Ureter (tissue), 1 donor: ENCODE measurements at regions not wholly inside any gene's neighbourhood (a gene's known extent, or its start where the extent isn't known, plus 50 kb on each side); places are given as distances from the start of the nearest gene placed in this dataset.
"Not testable (repeated sequence)": the region's sequence is repeated elsewhere in the genome, so short reads cannot be mapped to it uniquely, and the experiment has no call there.

ENCODE experiments used
- DNase-seq: peaks from one replicate; pipeline ENCODE4 v3.0.0-alpha.2; 2020; ENCODE audit warnings: low spot score
- donor health status: DM: yes; HTN: yes; CAD: no.

DNA sequence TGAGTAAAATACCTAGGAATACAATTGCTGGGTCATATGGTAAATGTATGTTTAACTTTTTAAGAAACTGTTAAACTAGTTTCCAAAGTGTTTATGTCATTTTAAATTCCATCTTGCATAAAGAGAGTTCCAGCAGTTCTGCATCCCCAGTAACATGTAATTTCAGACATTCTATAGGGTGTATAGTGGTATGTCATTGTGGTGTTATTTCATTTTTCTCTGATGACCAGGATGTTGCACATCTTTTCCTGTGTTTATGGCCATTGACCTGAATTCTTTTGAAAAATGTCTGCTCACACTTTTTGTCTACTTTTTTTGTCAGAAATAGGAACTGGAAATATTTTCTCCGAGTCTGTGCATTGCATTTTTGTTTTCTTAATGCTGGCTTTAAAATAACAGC, 128.9 kb downstream of the TMEM200A start:
- no peak for DNase-seq

DNA sequence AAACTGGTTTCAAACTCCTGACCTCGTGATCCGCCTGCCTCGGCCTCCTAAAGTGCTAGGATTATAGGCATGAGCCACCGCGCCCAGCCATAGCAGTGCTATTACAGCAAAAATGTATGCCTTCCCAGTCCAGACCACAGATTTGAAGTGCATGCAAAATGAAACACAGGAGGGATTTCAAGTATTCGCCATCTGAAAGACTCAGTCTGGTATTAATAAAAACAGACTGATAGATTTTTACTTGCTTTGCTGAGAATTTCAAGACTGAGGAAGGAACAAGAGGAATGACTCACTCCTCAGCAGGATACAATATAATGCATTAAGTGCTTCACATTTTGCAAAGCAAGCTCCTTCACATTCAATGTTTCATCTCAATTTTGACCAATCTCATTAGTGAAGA, 134.9 kb downstream of the TMEM200A start:
- DNase-seq: no peak

DNA sequence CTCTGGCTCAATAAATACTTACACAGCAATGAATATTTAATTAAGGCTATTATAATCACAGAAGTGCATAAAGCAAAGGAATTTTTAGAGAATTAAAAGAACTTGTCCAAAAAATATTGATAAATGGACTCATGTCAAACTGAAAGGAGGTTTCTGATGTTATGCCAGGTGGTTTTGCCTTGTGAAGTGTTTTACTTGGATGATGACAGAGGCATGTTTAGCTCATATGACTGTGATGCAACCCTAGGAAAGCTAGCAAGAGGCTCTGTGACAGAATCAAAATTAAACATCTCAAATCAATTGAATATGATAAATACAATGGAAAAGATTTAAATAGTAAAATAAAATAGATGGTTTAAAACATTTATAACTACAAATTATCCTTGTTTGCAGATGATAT, 137.3 kb downstream of the TMEM200A start:
- no peak for DNase-seq

DNA sequence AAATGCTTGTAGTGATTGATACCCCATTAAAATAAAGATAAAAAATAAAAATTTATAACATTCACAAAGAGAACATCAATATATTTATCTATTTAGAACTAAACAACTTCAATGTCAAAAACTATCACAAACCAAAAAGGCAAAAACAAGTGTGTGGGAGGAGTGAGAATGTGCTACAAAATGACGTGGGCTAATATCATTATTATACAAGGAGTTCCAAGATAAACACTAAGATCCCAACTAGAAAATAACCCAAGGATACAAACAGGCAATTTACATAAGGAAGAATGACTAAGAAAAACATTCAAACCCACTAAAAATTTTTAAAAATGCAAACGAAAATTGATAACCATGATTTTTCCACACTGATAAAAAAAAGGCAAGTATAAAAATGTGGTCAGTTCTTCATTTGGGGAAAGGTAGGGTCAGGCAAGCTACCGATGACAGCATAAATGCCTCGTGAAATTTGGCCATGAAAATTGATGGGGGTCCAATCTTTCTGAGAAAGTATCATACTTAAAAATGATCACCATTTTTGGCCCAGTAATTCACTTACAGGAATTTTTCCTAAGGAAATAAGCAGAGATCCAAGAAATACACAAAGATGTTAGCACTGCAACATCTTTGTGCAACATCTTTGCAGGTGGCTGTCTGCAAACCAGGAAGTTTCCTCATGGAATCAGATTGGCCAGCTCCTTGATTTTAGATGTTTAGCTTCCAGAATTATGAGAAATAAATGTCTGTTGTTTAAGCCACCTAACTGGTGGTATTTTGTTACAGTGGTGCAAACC, 140.2 kb downstream of the TMEM200A start:
- DNase-seq: no peak

DNA sequence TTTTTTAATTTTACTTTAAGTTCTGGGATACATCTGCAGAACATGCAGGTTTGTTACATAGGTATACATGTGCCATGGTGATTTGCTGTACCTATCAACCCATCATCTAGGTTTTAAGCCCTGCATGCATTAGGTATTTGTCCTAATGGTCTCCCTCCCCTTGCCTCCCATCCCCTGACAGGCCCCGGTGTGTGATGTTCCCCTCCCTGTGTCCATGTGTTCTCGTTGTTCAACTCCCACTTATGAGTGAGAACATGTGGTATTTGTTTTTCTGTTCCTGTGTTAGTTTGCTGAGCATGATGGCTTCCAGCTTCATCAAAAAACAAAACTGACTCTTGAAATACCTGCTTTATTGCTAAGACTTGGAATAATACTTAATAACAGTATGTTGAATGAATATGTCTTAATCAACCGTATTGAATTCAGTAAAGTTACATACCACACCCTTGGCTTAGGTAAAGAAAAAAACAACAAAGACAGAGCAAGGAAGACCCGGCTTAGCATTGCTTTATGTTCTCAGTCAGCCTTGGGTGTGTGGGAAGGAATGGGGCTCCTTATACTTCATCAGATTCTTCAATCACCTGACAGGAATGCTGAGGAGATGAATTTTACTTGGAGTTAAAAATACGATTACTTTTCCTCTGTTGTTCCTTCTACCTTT, 141.3 kb downstream of the TMEM200A start:
- not testable (repeated sequence) for DNase-seq

DNA sequence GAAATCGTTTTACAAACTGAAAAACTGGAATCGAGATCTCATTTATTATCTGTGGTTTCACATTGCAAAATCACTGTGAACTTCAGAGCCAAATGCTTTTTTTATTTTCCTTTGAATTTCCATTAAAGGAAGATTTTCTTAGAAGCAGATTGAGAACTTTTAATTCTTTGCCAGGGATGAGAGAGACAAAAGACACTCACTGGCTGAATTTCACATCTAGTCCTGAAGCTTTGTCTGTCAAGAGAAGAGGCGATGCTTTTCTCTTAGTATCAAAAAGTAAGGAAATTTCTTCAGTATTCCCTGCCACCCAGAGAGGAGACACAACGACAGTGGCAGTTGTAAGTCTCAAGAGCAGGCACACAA, 141.8 kb downstream of the TMEM200A start:
- DNase-seq: no peak

DNA sequence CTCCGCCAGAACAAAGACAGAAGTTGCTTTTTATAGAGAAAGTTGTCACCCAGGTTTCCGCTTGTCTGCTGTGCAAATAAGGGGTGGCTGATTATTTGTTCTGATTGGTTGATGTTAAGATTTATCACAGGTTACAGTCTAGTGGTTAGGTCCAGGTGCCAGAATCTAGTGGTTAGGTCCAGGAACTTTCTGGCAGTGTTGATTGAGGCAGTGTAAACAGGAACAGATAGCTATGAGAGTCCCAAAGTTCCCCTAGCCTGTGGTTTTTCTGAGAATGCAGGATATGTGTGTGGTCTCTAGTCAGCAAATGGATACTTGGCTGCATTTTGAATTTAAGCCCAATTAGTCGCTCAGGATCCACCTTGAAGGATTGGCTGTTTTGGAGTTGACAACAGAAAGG, 148.0 kb downstream of the TMEM200A start:
- DNase-seq: no peak

DNA sequence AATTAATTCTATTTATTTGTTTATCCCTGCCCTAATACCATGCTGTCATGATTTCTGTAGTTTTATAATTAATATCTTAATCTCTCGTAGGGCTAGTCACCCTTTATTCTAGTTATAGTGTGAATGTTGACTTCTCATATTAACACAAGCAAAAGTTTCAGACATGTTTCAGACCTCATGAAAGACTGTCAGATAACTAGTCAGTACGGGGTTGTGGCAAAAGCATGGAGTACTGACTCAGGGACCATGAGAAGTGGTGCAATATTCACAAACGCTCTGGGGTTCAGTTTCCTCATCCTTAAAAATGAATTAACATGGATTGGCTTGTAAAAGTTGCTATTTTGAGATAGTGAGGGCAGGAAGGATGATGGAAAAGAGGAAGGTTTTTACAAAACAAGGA, 148.9 kb downstream of the TMEM200A start:
- DNase-seq: no peak

DNA sequence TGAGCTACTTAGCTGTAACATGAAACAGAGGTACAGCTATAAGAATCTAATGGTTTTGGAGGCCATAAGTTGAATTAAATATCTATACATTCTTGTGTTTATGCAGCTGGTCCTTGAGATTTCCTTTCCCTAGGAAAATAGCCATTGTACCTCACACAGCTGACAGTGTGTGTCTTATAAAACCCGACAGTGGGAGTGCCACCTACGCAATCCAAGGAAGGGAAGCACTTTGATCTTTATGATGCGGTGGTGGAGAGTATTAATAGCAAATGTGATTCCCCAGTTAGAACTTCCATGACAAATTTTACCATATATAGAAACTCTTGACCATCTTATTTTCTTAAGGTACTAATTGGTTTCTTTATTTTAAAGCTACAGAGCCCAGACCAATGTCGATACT, 149.5 kb downstream of the TMEM200A start:
- no peak for DNase-seq

DNA sequence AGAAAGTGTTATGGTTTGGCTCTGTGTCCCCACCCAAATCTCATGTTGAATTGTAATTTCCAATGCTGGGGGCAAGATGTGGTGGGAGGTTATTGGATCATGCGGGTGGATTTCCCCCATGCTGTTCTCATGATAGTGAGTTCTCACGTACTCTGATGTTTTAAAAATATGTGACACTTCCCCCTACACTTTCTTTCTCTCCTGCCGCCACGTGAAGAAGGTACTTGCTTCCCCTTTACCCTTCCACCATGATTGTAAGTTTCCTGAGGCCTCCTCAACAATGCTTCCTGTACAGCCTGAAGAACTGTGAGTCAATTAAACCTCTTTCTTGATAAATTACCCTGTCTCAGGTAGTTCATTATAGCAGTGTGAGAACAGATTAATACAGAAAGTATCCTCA, 150.8 kb downstream of the TMEM200A start:
- DNase-seq: no peak

DNA sequence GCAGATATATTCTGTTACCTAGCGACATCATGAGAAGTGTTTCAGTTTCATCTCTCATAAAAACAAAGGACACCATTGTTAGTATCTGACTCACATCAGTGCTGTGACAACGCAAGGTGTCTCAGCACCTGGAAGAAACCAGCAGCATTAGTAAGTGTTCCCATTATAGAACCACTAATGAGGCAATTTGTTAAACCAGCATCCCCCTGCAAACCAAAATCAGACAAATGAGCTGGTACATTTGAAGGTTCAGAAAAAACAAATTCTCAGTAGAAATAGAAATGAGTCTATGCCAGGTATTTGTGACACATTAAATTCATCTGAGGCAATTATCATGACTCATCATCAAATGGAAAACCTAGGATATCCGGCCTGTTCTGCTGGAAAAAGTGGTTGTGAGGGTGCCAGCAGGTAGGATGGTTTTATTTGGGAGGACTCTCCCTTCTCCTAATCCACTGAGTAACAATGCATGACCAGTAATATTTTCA, 151.7 kb downstream of the TMEM200A start:
- DNase-seq: no peak

DNA sequence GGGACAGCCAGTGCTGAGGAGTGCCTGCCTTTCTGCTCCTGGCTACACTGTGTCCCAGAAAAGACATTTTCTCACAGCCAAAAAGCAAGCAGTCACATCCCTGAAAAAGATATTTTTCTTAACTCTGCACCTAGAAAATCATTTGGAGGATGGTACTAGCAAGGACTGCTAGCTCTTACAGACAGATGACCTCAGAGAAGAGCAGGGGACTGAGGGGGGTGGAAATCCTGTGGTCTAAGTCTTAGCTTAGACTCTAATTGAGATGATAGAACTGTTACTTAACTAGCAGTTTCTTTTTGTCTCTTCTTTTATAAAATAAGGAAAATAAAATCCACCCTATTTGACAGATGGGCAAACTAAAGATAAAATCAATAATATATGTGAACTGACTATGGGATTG, 152.8 kb downstream of the TMEM200A start:
- no peak for DNase-seq

DNA sequence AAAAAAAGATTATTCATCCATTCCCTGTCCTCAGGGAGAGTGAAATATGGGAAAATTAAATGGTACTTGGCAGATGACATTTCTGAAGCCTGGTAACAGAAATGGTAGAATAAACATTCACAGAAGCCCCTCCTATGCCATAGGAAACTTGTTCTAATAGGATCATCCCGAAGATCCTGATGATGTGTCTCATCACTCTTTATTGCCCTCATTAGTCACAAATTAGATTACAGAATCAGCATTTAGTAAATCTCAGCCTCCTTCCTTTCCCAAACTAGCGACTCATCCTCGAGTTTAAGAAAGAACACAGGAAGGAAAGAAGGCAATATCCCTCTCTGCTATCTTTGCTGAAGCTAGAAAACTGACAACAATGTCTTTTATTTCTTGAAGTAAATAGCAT, 154.4 kb downstream of the TMEM200A start:
- DNase-seq: no peak

DNA sequence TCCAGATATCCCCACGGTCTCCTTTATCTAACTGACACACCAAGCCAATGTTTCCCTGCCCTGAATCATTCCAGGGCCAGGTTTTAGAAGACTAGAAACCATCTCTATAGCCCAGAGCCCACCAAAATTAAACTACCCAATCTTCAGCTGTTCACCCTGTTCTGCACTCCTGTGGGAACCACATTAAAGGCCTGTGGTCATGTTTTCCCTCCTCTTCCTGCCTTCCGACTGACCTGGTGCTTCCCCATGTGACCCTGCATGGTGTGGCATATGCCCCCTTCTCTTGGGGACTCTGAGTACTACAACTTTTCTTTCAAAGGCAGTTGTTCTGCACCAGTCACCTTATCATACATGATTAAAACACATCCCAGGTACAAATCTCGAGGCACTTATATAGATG, 155.0 kb downstream of the TMEM200A start:
- DNase-seq: no peak

DNA sequence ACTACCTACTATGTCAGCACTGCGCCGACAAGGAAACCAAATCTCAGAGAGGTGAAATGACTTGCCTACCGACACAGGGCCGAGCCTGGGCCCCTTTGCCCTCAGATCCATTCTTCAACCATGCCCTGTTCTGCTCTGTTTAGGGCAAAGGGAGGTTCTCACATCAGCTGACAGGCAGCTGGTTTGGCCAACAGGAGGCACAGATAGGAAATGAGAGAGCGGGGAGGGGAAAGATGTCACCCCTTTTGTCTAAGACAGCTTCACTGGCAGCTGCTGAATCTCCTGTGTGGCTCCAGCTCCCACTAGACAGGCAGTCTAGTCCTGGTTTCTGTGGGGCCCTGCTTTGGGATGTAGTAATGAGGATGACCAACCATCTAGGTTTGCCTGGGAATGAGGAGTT, 158.7 kb downstream of the TMEM200A start:
- DNase-seq: no peak

DNA sequence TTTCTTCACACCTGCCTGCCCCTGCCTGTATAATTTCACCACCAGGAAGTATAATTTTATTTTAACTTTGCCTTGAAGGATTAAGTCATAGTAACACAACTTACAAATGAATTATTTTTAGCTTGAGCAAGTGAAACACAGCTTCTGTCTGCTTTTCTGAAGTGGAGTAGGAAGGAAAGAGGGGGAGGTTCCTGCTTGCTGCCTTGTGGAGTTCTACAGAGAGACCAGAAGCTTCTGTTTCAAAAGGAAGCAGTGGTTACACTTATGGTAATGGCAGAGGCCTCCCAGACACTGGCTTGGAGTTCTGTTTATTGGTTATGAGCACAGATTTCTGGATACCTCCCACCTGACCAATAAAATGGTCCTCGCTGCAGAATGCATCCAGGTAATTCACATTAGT, 159.6 kb downstream of the TMEM200A start:
- DNase-seq: no peak

DNA sequence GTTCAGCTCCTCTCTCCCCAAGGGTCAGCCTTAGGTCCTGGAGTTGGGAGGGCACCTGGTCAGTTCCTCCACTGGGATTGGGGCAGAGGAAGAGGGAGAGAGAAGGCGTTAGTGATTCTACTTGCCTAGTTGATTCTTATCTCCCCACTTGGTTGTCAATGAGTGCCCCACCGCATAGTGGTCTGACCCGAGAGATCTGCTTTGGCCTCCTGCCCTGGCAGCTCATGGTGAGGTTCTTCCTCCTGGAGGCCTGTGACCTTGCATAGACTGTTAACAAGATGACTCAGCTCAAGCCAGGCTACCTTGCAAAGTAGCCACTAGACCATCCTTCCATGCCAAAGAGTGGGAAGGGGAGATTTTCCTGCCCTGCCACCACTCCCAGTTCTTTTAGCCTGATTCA, 160.6 kb downstream of the TMEM200A start:
- no peak for DNase-seq

DNA sequence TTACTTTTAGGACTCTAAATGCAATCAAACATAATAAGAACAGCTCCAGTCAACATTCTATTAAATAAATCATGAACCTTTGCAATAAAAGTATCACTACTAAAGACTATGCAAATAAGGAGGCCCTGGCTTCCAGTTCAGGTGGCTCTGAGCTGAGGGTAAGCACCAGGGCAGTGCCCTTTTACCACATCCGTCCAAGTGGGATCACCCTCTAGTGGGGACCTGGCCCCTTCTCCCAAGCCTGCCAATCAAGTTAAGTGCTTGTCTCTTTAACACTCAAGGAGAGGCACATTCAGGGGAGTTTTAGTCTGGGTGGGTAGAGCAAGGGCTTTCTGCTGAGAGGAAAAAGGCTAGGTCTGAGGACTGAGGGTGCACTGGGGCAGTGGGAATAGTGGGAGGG, 161.4 kb downstream of the TMEM200A start:
- DNase-seq: no peak

DNA sequence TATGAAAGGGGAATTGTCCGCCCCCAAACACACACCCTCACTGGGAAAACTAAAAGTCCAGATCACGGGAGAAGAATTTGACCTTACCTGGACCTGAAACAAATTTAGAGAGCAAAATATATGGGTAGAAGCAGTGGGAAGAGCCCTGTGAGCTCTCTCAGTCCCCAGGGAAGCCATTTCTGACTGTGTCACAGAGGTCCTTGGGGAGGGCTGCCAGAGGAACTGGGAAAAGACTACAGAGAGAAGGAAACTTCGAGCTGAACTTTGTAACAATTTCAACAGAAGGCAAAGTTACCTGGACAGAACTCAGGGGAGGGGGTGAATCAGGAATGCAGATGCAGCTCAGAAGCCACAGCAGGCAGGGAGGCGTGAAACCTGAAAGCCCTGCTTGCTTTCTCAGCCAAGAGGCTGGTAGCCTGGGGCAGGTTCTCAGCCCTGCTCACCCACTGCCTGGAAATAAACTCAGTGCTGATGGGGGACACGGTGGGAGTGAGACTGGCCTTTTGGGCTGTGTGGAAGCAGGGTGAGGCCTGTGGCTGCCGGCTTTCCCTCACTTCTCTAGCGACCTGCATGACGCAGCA, 163.8 kb downstream of the TMEM200A start:
- DNase-seq: no peak

DNA sequence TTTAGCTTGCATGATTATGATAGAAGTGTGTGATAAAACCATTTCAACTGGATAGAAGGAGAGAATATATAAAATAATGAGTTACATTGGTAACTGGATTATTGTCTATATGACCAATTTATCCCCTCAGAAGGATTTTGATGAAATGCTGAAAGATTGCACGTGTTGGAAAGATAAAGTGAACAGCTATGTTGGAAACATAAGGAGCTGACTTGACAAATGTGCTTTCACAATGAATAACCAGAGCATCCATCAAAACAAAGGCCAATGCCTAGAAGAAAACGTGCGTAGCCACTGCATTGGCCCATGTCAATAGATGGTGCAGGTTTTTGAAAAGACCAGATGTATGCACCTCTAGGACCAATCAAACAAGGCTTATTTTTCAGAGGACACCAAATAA, 168.8 kb downstream of the TMEM200A start:
- no peak for DNase-seq

DNA sequence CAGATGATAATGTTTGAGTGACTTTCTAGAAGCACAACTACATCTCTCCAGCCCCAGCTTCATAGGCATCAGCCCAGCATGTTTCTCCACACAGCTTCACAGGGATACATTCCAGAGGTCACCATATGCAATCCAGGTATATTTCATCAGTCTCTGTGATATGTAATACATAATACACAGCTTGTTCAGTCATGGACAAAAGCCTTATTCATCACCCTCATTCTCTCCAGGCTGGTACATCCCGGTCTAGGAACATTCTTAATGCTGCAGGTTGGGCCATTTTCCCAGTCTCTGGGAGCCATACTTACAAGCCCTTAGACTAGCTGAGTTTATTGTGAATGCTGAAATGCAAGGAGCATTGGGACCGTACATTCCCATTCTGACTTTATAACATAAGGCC, 169.4 kb downstream of the TMEM200A start:
- no peak for DNase-seq

DNA sequence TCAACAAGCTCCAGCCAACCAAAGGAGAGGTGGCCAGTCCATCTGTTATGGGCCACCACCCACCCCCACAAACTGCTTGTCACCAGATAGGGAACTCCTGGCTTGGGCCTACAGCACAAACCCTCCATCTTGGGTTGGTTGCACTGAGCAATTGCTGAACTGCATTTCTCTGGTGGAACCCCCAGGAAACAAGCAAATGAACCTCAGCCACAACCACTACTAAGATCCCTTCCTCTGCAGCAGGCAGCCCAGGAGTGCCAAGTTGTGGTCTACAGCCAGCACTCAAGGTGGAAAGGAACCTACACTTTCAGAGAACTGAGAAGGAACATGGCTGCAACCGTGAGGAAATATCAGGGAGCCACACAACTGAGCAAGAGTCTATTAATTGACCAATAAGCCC, 171.6 kb downstream of the TMEM200A start:
- no peak for DNase-seq

DNA sequence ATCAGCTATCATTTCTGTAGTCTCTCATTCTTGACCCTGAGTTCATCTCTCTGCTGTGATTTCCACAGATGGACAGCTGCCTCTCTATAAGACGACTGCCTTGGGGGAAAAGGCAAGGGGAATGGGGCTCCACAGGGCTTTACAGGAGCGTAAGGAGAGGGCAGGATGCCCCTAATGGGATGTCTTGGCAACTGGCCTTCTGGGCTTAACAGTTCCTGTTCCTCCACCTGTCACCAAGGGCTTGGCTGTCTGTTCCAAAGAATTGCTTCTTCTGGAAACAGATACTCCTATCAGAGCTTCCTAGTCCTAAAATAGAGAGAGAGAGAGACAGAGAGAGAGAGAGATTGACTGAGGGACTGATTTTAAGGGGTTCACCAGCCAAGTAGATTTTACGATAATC, 181.9 kb downstream of the TMEM200A start:
- no peak for DNase-seq
